Kidney epithelial cell (primary cell): ENCODE measurements at regions not wholly inside any gene's neighbourhood (a gene's known extent, or its start where the extent isn't known, plus 50 kb on each side); places are given as distances from the start of the nearest gene placed in this dataset.

Experiments
- DNase-seq: peaks from one replicate; pipeline ENCODE4 v3.0.0-alpha.2; 2010; ENCODE audit warnings: low read depth
- H3K27me3 ChIP-seq: 2 replicates; pipeline ENCODE4 v1.6.0; 2011; ENCODE audit warnings: low read length; ENCODE audit not compliant: control insufficient read depth, insufficient read depth
- H3K36me3 ChIP-seq: 2 replicates; pipeline ENCODE4 v1.5.1; 2011; ENCODE audit warnings: low read length; ENCODE audit not compliant: control insufficient read depth, insufficient read depth
- H3K4me3 ChIP-seq: 2 replicates; pipeline ENCODE4 v1.5.1; 2011; ENCODE audit warnings: low read depth, mild to moderate bottlenecking, control low read depth, low read length
- TF ChIP-seq, protein P1 (sequence below): IDR thresholded peaks from 2 replicates; pipeline ENCODE4 v1.5.1; 2011; ENCODE audit warnings: mild to moderate bottlenecking, moderate library complexity, low read length, control low read depth, inconsistent platforms; ENCODE audit not compliant: insufficient read depth, poor library complexity, severe bottlenecking

DNA sequence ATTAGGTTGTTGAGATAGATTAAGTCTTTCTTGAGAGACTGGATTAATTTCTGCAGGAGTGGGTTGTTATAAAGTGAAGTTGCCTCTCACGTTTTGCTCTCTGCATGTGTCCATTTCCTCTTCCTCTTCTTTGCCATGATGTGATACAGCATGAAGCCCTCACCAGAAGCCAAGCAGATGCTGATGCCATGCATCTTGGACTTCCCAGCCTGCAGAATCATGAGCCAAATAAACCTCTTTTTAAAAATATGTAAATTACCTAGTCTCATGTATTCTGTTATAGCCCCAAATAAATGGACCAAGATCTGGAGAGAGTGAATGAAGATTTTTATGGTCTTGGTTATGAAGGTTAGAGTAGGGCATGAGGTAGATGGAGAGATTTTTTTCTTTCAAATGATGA, 111.6 kb upstream of the MAN1A1 start:
- TF ChIP-seq, protein P1, sequence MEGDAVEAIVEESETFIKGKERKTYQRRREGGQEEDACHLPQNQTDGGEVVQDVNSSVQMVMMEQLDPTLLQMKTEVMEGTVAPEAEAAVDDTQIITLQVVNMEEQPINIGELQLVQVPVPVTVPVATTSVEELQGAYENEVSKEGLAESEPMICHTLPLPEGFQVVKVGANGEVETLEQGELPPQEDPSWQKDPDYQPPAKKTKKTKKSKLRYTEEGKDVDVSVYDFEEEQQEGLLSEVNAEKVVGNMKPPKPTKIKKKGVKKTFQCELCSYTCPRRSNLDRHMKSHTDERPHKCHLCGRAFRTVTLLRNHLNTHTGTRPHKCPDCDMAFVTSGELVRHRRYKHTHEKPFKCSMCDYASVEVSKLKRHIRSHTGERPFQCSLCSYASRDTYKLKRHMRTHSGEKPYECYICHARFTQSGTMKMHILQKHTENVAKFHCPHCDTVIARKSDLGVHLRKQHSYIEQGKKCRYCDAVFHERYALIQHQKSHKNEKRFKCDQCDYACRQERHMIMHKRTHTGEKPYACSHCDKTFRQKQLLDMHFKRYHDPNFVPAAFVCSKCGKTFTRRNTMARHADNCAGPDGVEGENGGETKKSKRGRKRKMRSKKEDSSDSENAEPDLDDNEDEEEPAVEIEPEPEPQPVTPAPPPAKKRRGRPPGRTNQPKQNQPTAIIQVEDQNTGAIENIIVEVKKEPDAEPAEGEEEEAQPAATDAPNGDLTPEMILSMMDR = no peak
- H3K27me3 ChIP-seq = no peaks in the 10 kb centered on the region
- H3K36me3 ChIP-seq = no peaks in the 10 kb centered on the region
- no peak for DNase-seq
- no peak overlapping the region for H3K4me3 ChIP-seq

DNA sequence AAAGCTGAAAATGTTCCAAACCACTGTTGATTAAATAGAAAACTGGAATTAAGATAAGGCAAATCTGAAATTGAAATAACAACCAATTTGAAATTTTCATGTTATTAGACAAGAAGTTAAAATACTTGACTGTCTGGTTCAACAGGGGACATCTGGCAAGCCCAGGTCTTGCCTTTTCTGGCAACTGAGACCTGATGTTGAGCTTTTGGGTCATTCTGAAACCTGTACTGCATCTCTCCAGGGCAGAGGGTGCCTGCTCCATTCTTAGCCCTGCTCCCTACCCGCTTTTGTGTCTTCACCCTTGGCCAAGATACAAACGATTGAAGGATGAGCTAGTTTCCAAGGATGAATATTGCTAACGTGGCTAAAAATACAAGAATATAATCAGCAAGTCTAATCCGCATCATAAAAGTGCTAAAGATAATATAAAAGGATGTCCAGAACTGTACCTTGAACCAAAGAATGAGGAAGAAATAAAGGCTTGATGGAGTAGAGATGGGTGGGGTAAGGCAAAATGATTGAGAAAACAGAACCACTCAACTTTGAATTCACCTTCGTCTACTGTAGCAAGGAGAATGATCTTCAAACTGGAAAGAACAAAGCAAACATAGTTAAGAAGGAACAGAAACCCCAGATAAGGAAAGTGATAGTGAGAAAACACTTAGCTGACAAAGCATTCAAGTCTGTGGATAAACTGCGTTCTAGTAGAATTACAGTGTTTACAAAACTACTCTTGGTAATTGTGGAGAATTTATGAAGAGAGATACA, 109.8 kb upstream of the MAN1A1 start:
- TF ChIP-seq, protein P1 = no peak
- H3K4me3 ChIP-seq = no peak overlapping the region
- DNase-seq = no peak
- H3K36me3 ChIP-seq = no peaks in the 10 kb centered on the region
- H3K27me3 ChIP-seq = no peaks in the 10 kb centered on the region

DNA sequence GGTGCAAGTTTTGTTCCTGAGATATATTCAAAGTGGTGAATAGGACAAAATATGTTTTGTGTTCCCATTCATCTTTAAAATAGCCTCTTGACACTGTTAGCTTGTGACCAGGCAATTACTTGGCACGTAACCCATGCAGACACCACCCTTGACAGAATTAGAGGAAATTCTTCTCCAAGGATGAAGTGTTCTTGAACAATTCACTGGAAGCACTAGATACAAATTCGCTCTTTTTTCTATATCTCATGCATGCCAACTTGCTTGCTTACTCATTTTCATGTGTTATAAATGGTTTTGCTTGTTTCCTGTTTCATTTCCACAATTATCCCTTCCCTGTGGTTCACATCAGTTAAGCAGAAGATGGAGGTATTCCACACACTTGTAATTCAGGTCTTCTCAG, 105.2 kb upstream of the MAN1A1 start:
- TF ChIP-seq, protein P1 = no peak
- H3K4me3 ChIP-seq = no peak overlapping the region
- no peaks in the 10 kb centered on the region for H3K27me3 ChIP-seq
- no peak for DNase-seq
- H3K36me3 ChIP-seq = no peaks in the 10 kb centered on the region

DNA sequence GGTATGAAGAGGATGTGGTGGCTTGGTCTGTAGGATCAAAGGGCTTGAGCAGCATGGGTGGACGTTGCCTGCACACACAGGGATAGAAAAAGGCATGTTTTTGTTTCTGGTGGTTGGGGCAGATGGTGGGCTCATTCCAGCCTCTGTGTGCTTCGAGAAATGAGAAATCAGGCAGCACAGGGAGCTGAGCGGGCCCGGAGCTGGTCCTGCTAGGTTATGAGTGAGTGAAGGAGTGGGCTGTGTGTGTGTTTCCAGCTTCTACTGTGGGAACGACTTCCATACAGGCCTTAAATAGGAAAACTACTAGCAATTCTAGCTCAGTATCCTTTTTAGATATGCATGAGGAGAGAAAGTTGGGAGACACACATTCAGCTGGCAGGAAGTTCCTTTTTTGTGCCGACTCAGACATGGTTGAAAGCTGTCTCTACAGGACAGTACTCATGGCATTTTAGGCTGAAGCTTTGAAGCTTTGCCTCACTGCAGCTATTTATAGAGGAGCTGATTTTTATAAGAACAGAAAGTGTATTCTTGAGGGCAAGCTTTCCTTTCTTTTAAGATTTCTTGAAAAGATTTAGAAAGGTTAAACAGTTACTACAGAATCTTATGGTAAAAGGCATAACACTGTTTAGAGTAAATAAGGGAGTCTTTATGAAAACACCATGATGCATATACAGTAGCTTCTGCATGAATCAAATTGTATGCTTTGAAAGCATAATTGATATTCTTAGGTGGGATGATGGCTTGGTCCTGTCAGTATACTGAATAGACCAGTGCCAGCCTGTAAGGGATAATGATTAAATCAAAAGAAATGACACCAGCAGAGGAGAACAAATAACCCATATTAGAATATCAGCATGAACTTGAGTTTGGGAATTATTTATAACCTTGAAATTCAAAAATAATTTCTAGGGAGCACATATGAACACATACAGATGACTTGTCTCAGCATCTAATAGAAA, 104.0 kb upstream of the MAN1A1 start:
- DNase-seq = no peak
- H3K27me3 ChIP-seq = no peaks in the 10 kb centered on the region
- TF ChIP-seq, protein P1 = no peak
- H3K36me3 ChIP-seq = no peaks in the 10 kb centered on the region
- no peak overlapping the region for H3K4me3 ChIP-seq

- DNase-seq = no peak
- Histone ChIP-seq H3K27me3 (no peaks in the 10 kb centered on the region), H3K4me3 (no peak overlapping the region), H3K36me3 (no peaks in the 10 kb centered on the region)
- TF ChIP-seq, protein P1 = no peak
These were observed 100.0 kb upstream of the MAN1A1 start for GRCh38 chr6:119449331-119450156.
